SK-N-SH (cell line): ENCODE measurements at regions not wholly inside any gene's neighbourhood (a gene's known extent, or its start where the extent isn't known, plus 50 kb on each side); places are given as distances from the start of the nearest gene placed in this dataset.

Source experiments
- CTCF ChIA-PET: fragments of 300-600, 350-600 bp; formaldehyde crosslinking; extraction: SDS; loops from one replicate; lab custom pipeline; 2021; lab: Yijun Ruan, JAX
- POLR2A ChIA-PET: fragments of 350-600 bp; sonication (Branson Sonifier 250); formaldehyde crosslinking; extraction: SDS; loops from one replicate; lab custom pipeline; 2020; ENCODE audit warnings: antibody characterized with exemption, inconsistent platforms; lab: Yijun Ruan, JAX
- DNase-seq: peaks from one replicate; pipeline ENCODE4 v3.0.0; 2012
- H2AFZ ChIP-seq: fragments of 200-600 bp; sonication (generic); 2 replicates; pipeline ENCODE4 v1.8.1; 2016; ENCODE audit warnings: antibody characterized with exemption, mild to moderate bottlenecking, low read depth
- H3F3A ChIP-seq: fragments of 200-600 bp; sonication (generic); replicated peaks from 2 replicates; pipeline ENCODE3; 2016; ENCODE audit warnings: antibody characterized with exemption, mild to moderate bottlenecking; ENCODE audit not compliant: insufficient read depth
- H3K27ac ChIP-seq, 2 experiments: fragments of 200-500 bp in 1 of 2; fragments of 200-600 bp in 1 of 2; sonication (Bioruptor generic) in 1 of 2; sonication (generic), shearing (Covaris generic) in 1 of 2; 2 replicates each; pipeline versions ENCODE4 v1.5.1 to v1.6.1; 2014 to 2016; ENCODE audit warnings: low read depth in 2 of 2, inconsistent platforms in 1 of 2, low read length in 1 of 2, mild to moderate bottlenecking in 1 of 2, mixed read lengths in 1 of 2
- H3K27me3 ChIP-seq: fragments of 200-600 bp; sonication (generic), shearing (Covaris generic); 2 replicates; pipeline ENCODE4 v1.6.1; 2016; ENCODE audit warnings: mixed run types; ENCODE audit not compliant: insufficient read depth
- H3K36me3 ChIP-seq, 2 experiments: fragments of 200-500 bp in 1 of 2; fragments of 200-600 bp in 1 of 2; sonication (Bioruptor generic) in 1 of 2; sonication (generic) in 1 of 2; replicated peaks in 1 of 2; 2 replicates each; pipeline versions ENCODE3 to v1.5.1; 2014 to 2016; ENCODE audit warnings: low read length in 1 of 2, mild to moderate bottlenecking in 1 of 2; ENCODE audit not compliant: insufficient read depth in 2 of 2, control insufficient read depth in 1 of 2
- H3K4me1 ChIP-seq, 2 experiments: fragments of 200-500 bp in 1 of 2; fragments of 200-600 bp in 1 of 2; sonication (Bioruptor generic) in 1 of 2; sonication (generic), shearing (Covaris generic) in 1 of 2; 2 replicates each; pipeline versions ENCODE4 v1.5.1 to v1.6.1; 2014 to 2016; ENCODE audit warnings: low read depth in 1 of 2, low read length in 1 of 2, mixed run types in 1 of 2; ENCODE audit not compliant: insufficient read depth in 2 of 2, control insufficient read depth in 1 of 2
- H3K4me2 ChIP-seq: fragments of 200-600 bp; sonication (generic), shearing (Covaris generic); 2 replicates; pipeline ENCODE4 v1.6.1; 2017; ENCODE audit warnings: mixed run types
- H3K4me3 ChIP-seq, 2 experiments: fragments of 200-500 bp in 1 of 2; fragments of 200-600 bp in 1 of 2; sonication (Bioruptor generic) in 1 of 2; sonication (generic), shearing (Covaris generic) in 1 of 2; 2 replicates each; pipeline versions ENCODE4 v1.5.1 to v1.8.1; 2014 to 2016; ENCODE audit warnings: low read depth in 2 of 2, inconsistent platforms in 1 of 2, low read length in 1 of 2, mild to moderate bottlenecking in 1 of 2, mixed read lengths in 1 of 2, moderate library complexity in 1 of 2
- H3K79me2 ChIP-seq: fragments of 200-600 bp; sonication (generic); 2 replicates; pipeline ENCODE4 v1.8.1; 2017; ENCODE audit warnings: mild to moderate bottlenecking; ENCODE audit not compliant: insufficient read depth
- H3K9ac ChIP-seq: fragments of 200-600 bp; sonication (generic); 2 replicates; pipeline ENCODE4 v1.6.1; 2017; ENCODE audit warnings: mixed run types
- H3K9me2 ChIP-seq: fragments of 200-600 bp; sonication (generic); 2 replicates; pipeline ENCODE4 v1.6.1; 2017; ENCODE audit warnings: mixed run types
- H3K9me3 ChIP-seq: fragments of 200-600 bp; sonication (generic); 2 replicates; pipeline ENCODE4 v1.6.1; 2017; ENCODE audit warnings: mixed run types, mild to moderate bottlenecking, moderate library complexity
- H4K20me1 ChIP-seq: fragments of 200-600 bp; sonication (generic); 2 replicates; pipeline ENCODE4 v1.6.1; 2017; ENCODE audit warnings: mild to moderate bottlenecking, mixed run types; ENCODE audit not compliant: insufficient read depth
- FOSL2 ChIP-seq: IDR thresholded peaks from 2 replicates; pipeline ENCODE4 v1.4.0; 2012; ENCODE audit warnings: low read depth, mild to moderate bottlenecking, moderate library complexity, borderline replicate concordance
- GABPA ChIP-seq: IDR thresholded peaks from 2 replicates; pipeline ENCODE4 v1.4.0; 2012; ENCODE audit warnings: low read depth, mild to moderate bottlenecking
- MEF2A ChIP-seq: IDR thresholded peaks from 2 replicates; pipeline ENCODE4 v1.4.0; 2012; ENCODE audit warnings: low read depth, borderline replicate concordance
- MXI1 ChIP-seq: IDR thresholded peaks from 2 replicates; pipeline ENCODE4 v1.6.1; 2012; ENCODE audit warnings: mild to moderate bottlenecking, low read depth, low read length, improper control_type of control experiment
- NRF1 ChIP-seq: IDR thresholded peaks from 2 replicates; pipeline ENCODE4 v1.6.1; 2012; ENCODE audit warnings: low read depth, mild to moderate bottlenecking, low read length
- RAD21 ChIP-seq: IDR thresholded peaks from 2 replicates; pipeline ENCODE4 v1.6.1; 2012; ENCODE audit warnings: mild to moderate bottlenecking, low read length
- USF1 ChIP-seq: IDR thresholded peaks from 2 replicates; pipeline ENCODE4 v1.4.0; 2012; ENCODE audit warnings: low read depth, borderline replicate concordance
- USF2 ChIP-seq: fragments of 150-350 bp; IDR thresholded peaks from 2 replicates; pipeline ENCODE4 v1.6.1; 2017; ENCODE audit warnings: antibody characterized with exemption, low read length, low read depth, borderline replicate concordance
- YY1 ChIP-seq: IDR thresholded peaks from 2 replicates; pipeline ENCODE4 v1.4.0; 2012; ENCODE audit warnings: low read depth, mild to moderate bottlenecking
- ZBTB33 ChIP-seq: IDR thresholded peaks from 2 replicates; pipeline ENCODE4 v1.4.0; 2012; ENCODE audit warnings: low read depth, borderline replicate concordance
- WGBS: methylation state at CpG from one replicate; pipeline ENCODE4 v1.1.6; 2017; ENCODE audit warnings: low lambda C conversion rate; 5-methylcytosine and 5-hydroxymethylcytosine counted together
- TF ChIP-seq, protein P1 (sequence below): IDR thresholded peaks from 2 replicates; pipeline ENCODE4 v1.4.0; 2012; ENCODE audit warnings: low read depth
- TF ChIP-seq, protein P2 (sequence below): fragments of 150-350 bp; IDR thresholded peaks from 2 replicates; pipeline ENCODE4 v1.6.1; 2016; ENCODE audit warnings: mild to moderate bottlenecking, low read depth, low read length

GRCh38 chr14:56025191-56025590 is 93.0 kb upstream of the PELI2 start:
- 8% methylated on average over 3 of the region's 3 CpGs for WGBS
- H3K9me2 ChIP-seq, result no peaks in the 10 kb centered on the region
- POLR2A ChIA-PET, result no interaction called here
- H2AFZ ChIP-seq, result no peak overlapping the region
- CTCF ChIA-PET, result interaction anchor here (1.1 kb wide), 1 partner anchor 25 kb away, joined by 3 read pairs; no protein-coding TSS in a partner anchor
- DNase-seq, result no peak
- H3K4me3 ChIP-seq, result no peak overlapping the region
- H3K4me2 ChIP-seq, result no peak overlapping the region
- H3K36me3 ChIP-seq, result no peaks in the 10 kb centered on the region
- H3K79me2 ChIP-seq, result no peaks in the 10 kb centered on the region
- no peak overlapping the region for H3K27ac ChIP-seq
- H3K27me3 ChIP-seq, result peaks cover 4% of the 10 kb centered on the region; the same call in 1 of the 2 replicates
- H3K9ac ChIP-seq, result no peak overlapping the region
- H3K9me3 ChIP-seq, result no peaks in the 10 kb centered on the region
- no peaks in the 10 kb centered on the region for H4K20me1 ChIP-seq
- no peaks in the 10 kb centered on the region for H3F3A ChIP-seq
- H3K4me1 ChIP-seq, result no peaks in the 10 kb centered on the region
- TF ChIP-seq, protein P1, sequence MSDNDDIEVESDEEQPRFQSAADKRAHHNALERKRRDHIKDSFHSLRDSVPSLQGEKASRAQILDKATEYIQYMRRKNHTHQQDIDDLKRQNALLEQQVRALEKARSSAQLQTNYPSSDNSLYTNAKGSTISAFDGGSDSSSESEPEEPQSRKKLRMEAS, result no peak
- no peak for TF ChIP-seq RAD21
- TF ChIP-seq USF2, result no peak
- no peak for TF ChIP-seq GABPA
- no peak for TF ChIP-seq FOSL2
- TF ChIP-seq ZBTB33, result no peak
- TF ChIP-seq MEF2A, result no peak
- TF ChIP-seq YY1, result no peak
- TF ChIP-seq MXI1, result no peak
- no peak for TF ChIP-seq USF1

GRCh38 chr14:56026506-56026905 is 91.7 kb upstream of the PELI2 start:
- no peak overlapping the region for H2AFZ ChIP-seq
- ChIA-PET CTCF (no interaction called here), POLR2A (no interaction called here)
- no peaks in the 10 kb centered on the region for H3K79me2 ChIP-seq
- H3K9me2 ChIP-seq, result no peaks in the 10 kb centered on the region
- H3K4me3 ChIP-seq, result no peak overlapping the region
- H3K27me3 ChIP-seq, result peaks cover 4% of the 10 kb centered on the region; the same call in 1 of the 2 replicates
- H3K9ac ChIP-seq, result no peak overlapping the region
- H3F3A ChIP-seq, result no peaks in the 10 kb centered on the region
- no peak for DNase-seq
- no peak overlapping the region for H3K27ac ChIP-seq
- H3K36me3 ChIP-seq, result no peaks in the 10 kb centered on the region
- H3K4me2 ChIP-seq, result no peak overlapping the region
- H3K9me3 ChIP-seq, result no peaks in the 10 kb centered on the region
- TF ChIP-seq, protein P2, sequence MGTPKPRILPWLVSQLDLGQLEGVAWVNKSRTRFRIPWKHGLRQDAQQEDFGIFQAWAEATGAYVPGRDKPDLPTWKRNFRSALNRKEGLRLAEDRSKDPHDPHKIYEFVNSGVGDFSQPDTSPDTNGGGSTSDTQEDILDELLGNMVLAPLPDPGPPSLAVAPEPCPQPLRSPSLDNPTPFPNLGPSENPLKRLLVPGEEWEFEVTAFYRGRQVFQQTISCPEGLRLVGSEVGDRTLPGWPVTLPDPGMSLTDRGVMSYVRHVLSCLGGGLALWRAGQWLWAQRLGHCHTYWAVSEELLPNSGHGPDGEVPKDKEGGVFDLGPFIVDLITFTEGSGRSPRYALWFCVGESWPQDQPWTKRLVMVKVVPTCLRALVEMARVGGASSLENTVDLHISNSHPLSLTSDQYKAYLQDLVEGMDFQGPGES, result no peak
- no peak for TF ChIP-seq NRF1
- no peaks in the 10 kb centered on the region for H3K4me1 ChIP-seq
- 0% methylated on average over 1 of the region's 1 CpG for WGBS
- no peaks in the 10 kb centered on the region for H4K20me1 ChIP-seq
